ENCODE measurements at regions not wholly inside any gene's neighbourhood (a gene's known extent, or its start where the extent isn't known, plus 50 kb on each side); places are given as distances from the start of the nearest gene placed in this dataset.

- POLR2A ChIA-PET, result interaction anchor here (0.5 kb wide), 1 partner anchor 562 kb away, joined by 4 read pairs; no protein-coding TSS in a partner anchor
- H3K27ac ChIP-seq (ENCODE audit: extremely low read depth, low read depth, low read length), result no peak overlapping the region
- H3K4me3 ChIP-seq (ENCODE audit: low read depth, low read length), result no peak overlapping the region
- H3K4me1 ChIP-seq (ENCODE audit: control insufficient read depth, insufficient read depth, low read length), result no peaks in the 10 kb centered on the region
- H3K9me3 ChIP-seq (ENCODE audit: control insufficient read depth, insufficient read depth, low read depth, low read length), result no peaks in the 10 kb centered on the region
- CTCF ChIA-PET, result interaction anchor here (0.7 kb wide), 1 partner anchor 241 kb away, joined by 3 read pairs; no protein-coding TSS in a partner anchor
- H3K36me3 ChIP-seq (ENCODE audit: control insufficient read depth in 2 of 2, insufficient read depth in 1 of 2, low read length in 2 of 2), result no peaks in the 10 kb centered on the region
- TF ChIP-seq PRDM2 (tag by site-specific recombination; IDR thresholded peaks at IDR 0.05; ENCODE audit: borderline replicate concordance) (no peak), ZNF211 (tag by site-specific recombination; IDR thresholded peaks at IDR 0.05; ENCODE audit: low read depth) (no peak), PRDM1 (tag by site-specific recombination; IDR thresholded peaks at IDR 0.05) (no peak), ZNF513 (tag by site-specific recombination; IDR thresholded peaks at IDR 0.05) (no peak)
These were observed 266.2 kb downstream of the SPATA31D1 start for GRCh38 chr9:82254646-82255367.

- CTCF ChIA-PET, result interaction anchor here (0.7 kb wide), 1 partner anchor 242 kb away, joined by 3 read pairs; no protein-coding TSS in a partner anchor
- Histone ChIP-seq H3K36me3 (ENCODE audit: control insufficient read depth in 2 of 2, insufficient read depth in 1 of 2, low read length in 2 of 2) (no peaks in the 10 kb centered on the region), H3K4me1 (ENCODE audit: control insufficient read depth, insufficient read depth, low read length) (no peaks in the 10 kb centered on the region), H3K4me3 (ENCODE audit: low read depth, low read length) (no peak overlapping the region), H3K27ac (ENCODE audit: extremely low read depth, low read depth, low read length) (no peak overlapping the region), H3K9me3 (ENCODE audit: control insufficient read depth, insufficient read depth, low read depth, low read length) (no peaks in the 10 kb centered on the region)
- POLR2A ChIA-PET, result interaction anchor here (0.5 kb wide), 1 partner anchor 563 kb away, joined by 4 read pairs; no protein-coding TSS in a partner anchor
- no peak for TF ChIP-seq GLI4 (tag by site-specific recombination; IDR thresholded peaks at IDR 0.05)
These were observed 267.1 kb downstream of the SPATA31D1 start for GRCh38 chr9:82255481-82256176.

GRCh38 chr9:82260691-82261090, 272.1 kb downstream of the SPATA31D1 start:
- Histone ChIP-seq H3K27ac (ENCODE audit: extremely low read depth, low read depth, low read length) (no peak overlapping the region), H3K36me3 (ENCODE audit: control insufficient read depth in 2 of 2, insufficient read depth in 1 of 2, low read length in 2 of 2) (no peaks in the 10 kb centered on the region), H3K4me3 (ENCODE audit: low read depth, low read length) (no peak overlapping the region), H3K4me1 (ENCODE audit: control insufficient read depth, insufficient read depth, low read length) (no peaks in the 10 kb centered on the region), H3K9me3 (ENCODE audit: control insufficient read depth, insufficient read depth, low read depth, low read length) (no peaks in the 10 kb centered on the region)
- ChIA-PET CTCF (no interaction called here), POLR2A (no interaction called here)
- TF ChIP-seq ZNF248 (tag by site-specific recombination; IDR thresholded peaks at IDR 0.05) (no peak), ZNF398 (tag by site-specific recombination; IDR thresholded peaks at IDR 0.05) (no peak), ZNF747 (tag by site-specific recombination; IDR thresholded peaks at IDR 0.05) (no peak), ZNF155 (tag by site-specific recombination; IDR thresholded peaks at IDR 0.05) (no peak), SP2 (tag by site-specific recombination; IDR thresholded peaks at IDR 0.05) (no peak), SCRT1 (tag by site-specific recombination; IDR thresholded peaks at IDR 0.05; ENCODE audit: borderline replicate concordance) (no peak), CTCF (tag by site-specific recombination; IDR thresholded peaks at IDR 0.05) (no peak), ZNF596 (tag by site-specific recombination; IDR thresholded peaks at IDR 0.05) (no peak), MYNN (tag by site-specific recombination; IDR thresholded peaks at IDR 0.05; ENCODE audit: borderline replicate concordance) (no peak), PBX3 (CRISPR knock-in tag; IDR thresholded peaks at IDR 0.05) (no peak), ZNF114 (tag by site-specific recombination; IDR thresholded peaks at IDR 0.05) (no peak), ZNF221 (tag by site-specific recombination; IDR thresholded peaks at IDR 0.05; ENCODE audit: borderline replicate concordance) (no peak)
